DOHH2 (cell line): ENCODE measurements at regions not wholly inside any gene's neighbourhood (a gene's known extent, or its start where the extent isn't known, plus 50 kb on each side); places are given as distances from the start of the nearest gene placed in this dataset.

Experiments
- EZH2phosphoT487 ChIP-seq: fragments of 200-600 bp; sonication (generic); IDR thresholded peaks from 2 replicates; pipeline ENCODE4 v1.6.1; 2017; ENCODE audit warnings: borderline replicate concordance, mild to moderate bottlenecking, antibody characterized with exemption, low read length, moderate library complexity, mixed read lengths
- TF ChIP-seq, protein P1 (sequence below): fragments of 200-600 bp; sonication (generic); IDR thresholded peaks from one replicate; pipeline ENCODE4 v1.5.1; 2014; ENCODE audit warnings: antibody characterized with exemption, mild to moderate bottlenecking, low read depth, low read length; ENCODE audit not compliant: poor library complexity, severe bottlenecking

DNA sequence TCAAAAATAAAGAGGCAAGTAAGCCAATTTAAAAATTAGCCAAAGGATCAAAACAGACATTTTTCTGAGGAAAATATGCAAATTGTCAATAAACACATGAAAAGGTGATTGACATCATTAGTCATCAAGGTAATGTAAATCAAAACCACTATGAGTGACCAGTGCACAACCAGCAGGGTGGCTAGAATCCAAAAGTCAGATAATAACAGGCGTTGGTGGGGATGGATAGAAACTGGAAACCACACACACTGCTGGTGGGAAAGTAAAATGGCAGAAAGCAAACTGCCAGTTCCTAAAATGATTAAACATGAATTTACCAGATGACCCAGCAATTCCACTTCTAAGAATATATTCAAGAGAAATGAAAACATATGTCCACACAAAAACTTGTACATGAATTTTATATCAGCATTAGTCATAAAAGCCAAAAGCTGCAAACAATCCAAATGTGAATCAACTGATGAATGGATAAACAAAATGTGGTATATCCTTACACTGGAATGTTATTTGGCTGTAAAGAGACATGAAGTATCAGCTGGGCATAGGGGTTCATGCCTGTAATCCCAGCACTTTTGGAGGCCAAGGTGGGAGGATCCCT is 74.8 kb upstream of the MBOAT1 start:
- TF ChIP-seq, protein P1, sequence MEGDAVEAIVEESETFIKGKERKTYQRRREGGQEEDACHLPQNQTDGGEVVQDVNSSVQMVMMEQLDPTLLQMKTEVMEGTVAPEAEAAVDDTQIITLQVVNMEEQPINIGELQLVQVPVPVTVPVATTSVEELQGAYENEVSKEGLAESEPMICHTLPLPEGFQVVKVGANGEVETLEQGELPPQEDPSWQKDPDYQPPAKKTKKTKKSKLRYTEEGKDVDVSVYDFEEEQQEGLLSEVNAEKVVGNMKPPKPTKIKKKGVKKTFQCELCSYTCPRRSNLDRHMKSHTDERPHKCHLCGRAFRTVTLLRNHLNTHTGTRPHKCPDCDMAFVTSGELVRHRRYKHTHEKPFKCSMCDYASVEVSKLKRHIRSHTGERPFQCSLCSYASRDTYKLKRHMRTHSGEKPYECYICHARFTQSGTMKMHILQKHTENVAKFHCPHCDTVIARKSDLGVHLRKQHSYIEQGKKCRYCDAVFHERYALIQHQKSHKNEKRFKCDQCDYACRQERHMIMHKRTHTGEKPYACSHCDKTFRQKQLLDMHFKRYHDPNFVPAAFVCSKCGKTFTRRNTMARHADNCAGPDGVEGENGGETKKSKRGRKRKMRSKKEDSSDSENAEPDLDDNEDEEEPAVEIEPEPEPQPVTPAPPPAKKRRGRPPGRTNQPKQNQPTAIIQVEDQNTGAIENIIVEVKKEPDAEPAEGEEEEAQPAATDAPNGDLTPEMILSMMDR: no peak
- no peak for TF ChIP-seq EZH2phosphoT487
